Right forelimb (tissue), 1 donor: ENCODE measurements at regions not wholly inside any gene's neighbourhood (a gene's known extent, or its start where the extent isn't known, plus 50 kb on each side); places are given as distances from the start of the nearest gene placed in this dataset.
A peak's percentile ranks its signal among the peaks of the same experiment; 100 is the strongest.

Experiments
- DNase-seq: peaks from one replicate; pipeline ENCODE4 v3.0.0-alpha.2; 2018

GRCh38 chr22:25351631-25352293 lies 132.3 kb downstream of the CRYBB2 start:
- DNase-seq: no peak

DNA sequence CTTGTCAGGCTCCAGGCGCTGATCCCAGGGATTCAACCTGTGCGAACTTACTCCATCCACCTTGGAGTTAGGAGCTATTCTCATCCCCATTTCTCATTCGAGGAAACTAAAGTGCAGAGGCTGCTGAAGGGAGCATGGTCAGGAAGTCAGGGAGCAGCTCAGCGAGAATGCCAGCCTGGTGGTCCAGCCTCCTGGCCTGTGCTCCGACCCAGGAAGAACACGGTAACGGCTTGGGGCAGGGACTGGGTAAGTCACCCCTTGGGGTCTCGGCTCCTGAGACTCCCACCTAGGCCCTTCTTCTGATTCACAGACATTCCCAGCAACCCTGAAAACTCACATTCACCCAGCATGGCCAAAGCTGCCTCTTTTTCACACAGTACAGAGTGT lies 132.8 kb downstream of the CRYBB2 start:
- no peak for DNase-seq

- no peak for DNase-seq
These were observed 134.3 kb downstream of the CRYBB2 start for GRCh38 chr22:25353516-25354445.

- DNase-seq: no peak
These were observed 135.0 kb downstream of the CRYBB2 start for GRCh38 chr22:25354456-25354855.

- DNase-seq: no peak
These were observed 137.7 kb downstream of the CRYBB2 start for GRCh38 chr22:25357132-25357455.

DNA sequence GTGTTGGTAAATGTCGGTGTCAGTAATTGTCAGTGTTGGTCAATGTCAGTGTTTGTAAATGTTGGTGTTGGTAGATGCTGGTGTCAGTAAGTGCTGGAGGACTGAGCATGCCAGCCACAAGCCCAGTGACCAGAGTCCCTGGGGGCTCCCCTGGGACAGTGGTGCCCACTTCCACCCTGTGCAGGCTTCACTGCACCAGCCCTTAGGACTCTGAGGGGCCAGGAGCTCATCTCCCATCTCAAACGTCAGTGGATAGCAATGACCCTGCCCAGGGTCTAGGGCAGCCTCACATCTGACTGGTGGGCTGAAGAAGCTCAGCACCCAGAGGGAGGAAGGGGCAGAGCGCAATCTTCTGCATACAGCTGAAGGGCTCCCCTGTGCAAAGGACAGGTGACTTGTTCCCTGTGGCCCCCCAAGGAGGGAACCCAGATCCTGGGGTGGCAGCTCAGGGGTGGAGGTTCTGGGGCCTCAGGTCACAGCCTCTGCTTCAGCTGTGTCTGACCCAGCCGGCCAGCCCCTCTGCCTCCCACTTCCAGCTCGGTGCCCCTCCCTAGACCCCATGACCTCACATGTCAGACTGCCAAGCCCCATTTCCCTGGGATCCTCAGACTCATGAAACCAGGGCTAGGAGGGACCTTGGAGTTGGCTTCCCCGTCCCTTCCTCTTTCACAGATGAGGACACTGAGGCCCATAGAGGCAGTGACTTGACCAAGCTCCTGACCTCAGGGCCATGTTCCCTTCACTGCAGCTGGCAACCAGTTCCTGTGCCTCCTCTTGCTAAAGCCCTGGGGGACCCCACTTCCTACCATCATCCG lies 138.4 kb downstream of the CRYBB2 start:
- DNase-seq: no peak

DNA sequence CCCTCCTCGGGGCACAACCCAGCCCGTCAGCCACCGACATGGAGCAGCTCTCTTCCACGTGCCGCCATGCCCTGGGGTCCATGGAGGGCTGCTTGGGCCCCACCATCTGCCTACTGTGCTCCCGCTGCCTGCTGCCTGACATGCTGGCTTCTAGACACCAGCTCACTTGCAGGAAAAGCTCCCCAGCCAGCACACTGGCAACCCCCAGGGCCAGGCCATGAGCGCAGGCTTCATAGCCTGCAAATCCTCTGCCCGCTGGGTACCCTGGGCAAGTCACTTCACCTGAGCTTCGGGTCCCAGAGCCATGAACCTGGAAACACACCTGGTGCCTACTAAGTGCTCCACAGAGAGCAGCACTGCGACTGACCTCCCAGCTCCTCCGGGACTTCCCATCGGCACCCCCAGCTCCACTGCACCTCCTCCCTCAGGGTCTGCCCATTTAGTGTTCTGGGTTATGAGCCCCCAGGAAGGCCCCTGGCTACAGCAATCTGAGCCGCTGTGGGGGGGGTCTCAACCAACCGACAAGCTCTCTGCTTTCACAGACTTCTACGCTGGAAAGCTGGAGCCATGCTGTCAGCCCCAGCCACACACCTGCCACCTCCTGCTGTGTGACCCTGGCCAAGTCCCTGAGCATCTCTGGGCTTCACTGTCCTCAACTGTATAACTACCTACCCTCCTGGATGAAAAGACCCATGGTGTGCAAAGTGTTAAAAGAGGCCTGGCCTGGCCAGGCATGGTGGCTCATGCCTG lies 139.2 kb downstream of the CRYBB2 start:
- no peak for DNase-seq

DNA sequence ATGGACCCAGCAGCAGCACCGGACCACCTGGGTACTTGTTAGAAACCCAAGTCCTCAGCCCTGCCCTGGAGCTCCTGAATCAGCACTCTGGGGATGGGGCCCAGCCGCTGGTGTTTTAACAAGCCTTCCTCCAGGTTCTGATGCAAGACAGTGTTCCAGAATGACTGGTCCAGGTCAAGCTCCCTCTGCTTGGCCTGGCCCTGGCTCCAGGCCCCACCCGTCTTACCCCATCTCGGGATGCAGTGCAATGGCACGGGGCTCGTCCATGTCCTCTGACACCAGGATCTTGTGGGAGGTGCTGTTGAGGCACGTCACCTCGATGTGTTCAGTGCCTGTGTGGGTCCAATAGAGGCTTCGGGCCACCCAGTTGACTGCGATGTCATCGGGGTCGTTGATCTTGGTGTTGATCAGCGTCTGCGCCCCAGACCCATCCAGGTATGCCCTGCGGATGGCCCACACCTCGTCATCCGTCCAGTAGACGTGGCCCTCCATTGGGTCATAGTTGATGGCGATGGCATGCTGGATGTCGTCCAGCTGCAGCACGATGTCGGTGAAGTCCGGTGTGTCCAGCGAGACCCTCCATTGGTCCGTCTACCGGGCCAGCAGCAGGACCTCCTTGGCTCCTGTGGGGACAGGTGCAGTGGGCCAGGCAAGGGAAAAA lies 140.3 kb downstream of the CRYBB2 start:
- DNase-seq: no peak

GRCh38 chr22:25360411-25360810 lies 141.0 kb downstream of the CRYBB2 start:
- DNase-seq: no peak

DNA sequence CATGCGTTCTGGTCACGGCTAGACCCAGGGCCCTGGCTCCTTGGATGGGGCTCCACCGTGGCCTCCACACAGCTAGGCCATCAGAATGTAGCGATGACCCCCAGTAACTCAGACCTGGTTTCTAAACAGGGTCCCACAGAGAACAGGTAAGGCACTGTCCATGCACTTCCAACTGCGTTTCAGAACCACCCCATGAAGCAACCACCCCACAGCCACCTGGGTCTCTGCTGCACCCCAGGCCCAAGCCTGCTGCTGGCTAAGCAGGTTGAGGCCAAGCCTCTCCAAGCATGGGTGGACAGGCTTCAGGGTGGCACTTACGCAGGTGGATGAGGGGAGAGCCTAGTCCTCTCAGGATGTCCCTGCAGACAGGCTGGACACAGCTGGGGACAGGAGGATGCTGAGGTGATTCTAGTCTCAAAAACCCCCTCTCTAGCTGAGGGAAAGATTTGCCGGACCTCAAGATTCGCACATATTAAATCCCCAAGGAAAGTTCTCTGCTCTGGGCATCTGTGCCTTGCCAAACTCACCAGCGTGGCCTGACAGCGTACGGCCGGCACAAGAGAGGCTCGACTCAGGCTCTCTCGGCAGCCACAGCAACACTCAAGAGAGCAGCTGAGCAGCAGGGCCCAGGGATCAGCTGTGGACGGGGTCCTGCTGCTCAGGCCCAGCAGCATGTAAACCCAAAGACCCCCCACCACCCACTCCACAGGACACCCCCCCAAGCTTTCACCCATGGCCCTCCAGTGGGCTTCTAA lies 141.6 kb downstream of the CRYBB2 start:
- DNase-seq: no peak

- DNase-seq: no peak
These were observed 142.4 kb downstream of the CRYBB2 start for GRCh38 chr22:25361899-25362214.

DNA sequence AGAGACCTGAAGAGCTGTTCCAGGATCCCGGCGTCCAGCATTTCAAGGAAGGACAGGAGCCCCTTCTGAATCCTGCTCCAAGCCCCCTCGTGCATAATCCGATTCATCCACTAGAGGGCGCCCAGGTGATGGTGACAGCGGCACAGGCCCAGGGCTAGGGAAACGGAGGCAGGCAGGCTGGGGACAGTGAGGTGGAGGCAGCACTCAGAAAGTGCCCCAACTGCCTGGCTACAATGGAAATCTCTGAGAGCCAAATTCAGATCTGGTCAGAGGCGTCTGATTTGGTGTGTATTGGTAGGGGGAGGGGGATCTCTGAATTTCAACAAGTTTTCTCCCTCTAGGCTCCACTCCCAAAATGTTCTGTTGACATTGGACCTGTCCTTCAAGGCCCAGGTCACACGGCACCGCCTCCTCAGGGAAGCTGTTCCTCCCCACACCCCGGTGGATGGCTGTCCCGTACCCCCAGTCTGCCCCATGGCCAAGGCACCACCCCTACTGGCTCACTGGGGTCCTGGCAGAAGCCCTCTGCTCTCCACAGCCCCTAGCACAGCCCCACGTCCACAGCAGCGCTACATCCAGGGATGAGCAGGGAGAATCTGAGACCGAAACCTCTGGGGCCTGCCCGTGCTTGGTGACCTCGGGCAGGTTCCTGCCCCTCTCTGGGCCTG lies 142.9 kb downstream of the CRYBB2 start:
- peak; percentile 82 for DNase-seq

GRCh38 chr22:25362883-25363240 lies 143.4 kb downstream of the CRYBB2 start:
- DNase-seq: no peak

DNA sequence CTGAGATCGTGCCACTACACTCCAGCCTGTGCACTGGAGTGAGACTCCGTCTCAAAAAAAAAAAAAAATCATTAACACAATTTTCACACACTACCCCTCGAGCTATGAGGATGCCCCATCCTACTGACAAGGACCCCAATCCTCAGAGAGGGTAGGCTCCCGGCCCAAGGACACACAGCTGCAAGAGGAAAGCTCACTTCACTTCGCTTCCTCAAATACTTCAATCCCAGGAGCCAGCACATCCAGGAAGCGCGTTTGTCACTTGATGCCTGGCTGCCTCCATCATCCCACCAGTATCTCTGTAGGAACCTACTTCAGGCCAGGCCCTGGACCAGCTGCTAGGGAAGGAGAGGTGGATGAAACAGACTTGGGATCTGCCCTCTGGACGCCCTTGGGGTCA lies 144.0 kb downstream of the CRYBB2 start:
- DNase-seq: no peak

- DNase-seq: no peak
These were observed 144.8 kb downstream of the CRYBB2 start for GRCh38 chr22:25364281-25364680.

- no peak for DNase-seq
These were observed 145.3 kb downstream of the CRYBB2 start for GRCh38 chr22:25364736-25365241.

GRCh38 chr22:25365491-25366261 lies 146.2 kb downstream of the CRYBB2 start:
- no peak for DNase-seq

DNA sequence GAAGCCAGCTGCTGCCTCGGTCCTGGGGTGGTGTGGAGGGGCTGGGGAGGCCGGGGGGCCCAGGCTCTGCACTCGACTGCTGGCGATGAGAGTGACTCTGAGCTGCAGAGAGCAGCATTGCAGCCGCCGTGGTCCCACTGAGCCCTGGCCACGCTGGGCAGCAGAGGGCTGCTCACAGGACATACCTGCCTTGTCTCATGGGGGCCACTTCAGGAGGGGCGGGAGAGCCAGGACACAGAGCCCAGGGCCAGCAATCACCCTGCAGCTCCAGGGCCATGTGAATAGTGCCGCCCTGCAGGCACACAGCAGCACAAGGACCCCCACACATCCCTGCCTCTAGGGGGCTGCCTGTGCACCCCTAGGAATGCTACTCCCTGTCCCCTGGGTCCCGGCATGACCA lies 147.0 kb downstream of the CRYBB2 start:
- DNase-seq: no peak

DNA sequence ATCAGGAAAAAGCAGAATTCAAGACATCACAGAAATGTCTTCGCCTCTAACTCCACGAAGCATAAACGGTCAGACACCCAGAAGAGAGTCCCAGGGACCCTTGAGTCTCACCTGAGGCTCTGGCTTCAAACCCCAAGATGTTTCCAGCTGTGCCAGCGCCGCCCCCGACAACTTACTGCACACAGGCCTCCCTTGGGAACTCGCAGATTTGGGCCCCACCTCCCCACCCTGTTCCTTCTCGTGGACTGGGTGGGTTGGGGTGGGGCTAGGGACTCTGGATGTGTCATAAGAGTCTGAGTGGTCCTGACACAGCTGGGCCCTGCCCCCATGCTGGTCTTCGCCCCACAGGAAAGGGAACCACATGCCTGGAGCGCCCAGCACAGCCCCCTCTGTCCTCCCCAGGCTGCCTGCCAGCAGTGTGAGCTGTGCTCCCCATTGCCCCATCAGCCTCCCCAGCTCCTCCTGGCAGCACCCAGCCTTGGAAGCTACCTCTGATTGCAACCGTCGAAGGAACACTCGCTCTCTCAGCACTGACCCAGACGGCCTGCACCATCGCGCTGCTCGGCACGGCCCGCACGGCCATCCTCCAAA lies 147.5 kb downstream of the CRYBB2 start:
- no peak for DNase-seq

- DNase-seq: no peak
These were observed 148.3 kb downstream of the CRYBB2 start for GRCh38 chr22:25367756-25368155.
